ENCODE measurements at regions not wholly inside any gene's neighbourhood (a gene's known extent, or its start where the extent isn't known, plus 50 kb on each side); places are given as distances from the start of the nearest gene placed in this dataset.

DNA sequence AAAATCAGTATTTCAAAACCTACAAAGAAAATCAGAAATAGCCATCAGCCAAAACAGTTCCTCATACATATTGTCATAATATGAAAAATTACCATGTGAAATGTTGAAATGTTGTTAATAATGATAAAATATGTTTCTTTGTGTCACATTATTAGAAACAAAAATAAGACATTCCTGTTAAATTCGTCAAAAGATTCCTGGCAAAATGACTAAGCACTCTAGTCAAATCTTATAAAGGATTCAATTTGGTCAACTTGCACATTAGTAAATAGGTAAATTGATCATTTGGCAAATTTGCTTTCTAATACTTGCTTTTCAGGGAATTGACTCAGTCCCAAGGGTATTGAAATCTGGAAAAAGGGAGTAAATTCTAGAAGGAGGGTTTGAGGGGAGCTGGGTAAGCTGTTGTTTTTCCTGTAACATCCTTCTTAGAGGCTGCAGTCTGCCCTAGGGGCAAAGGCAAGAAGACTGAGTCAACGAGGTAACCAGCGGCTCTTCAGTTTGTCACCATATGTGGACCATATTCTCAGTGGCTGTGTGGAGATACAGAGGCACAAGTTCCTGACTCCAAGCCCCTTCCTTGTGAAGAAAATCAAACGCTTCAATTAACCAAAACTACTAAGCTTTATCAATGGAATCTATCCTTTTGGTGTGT, 482.3 kb downstream of the TNS1 start:
- H3K9ac ChIP-seq (ENCODE audit: low read length), result no peak overlapping the region
- peak; percentile 51 for DNase-seq (ENCODE audit: low read depth)
- no peaks in the 10 kb centered on the region for H3K36me3 ChIP-seq (ENCODE audit: control insufficient read depth, insufficient read depth, low read length, severe bottlenecking)
- H3K27me3 ChIP-seq (replicated peaks; ENCODE audit: control insufficient read depth, insufficient read depth, low read length), result no peaks in the 10 kb centered on the region
- no peak overlapping the region for H3K4me3 ChIP-seq (ENCODE audit: low read length)
- no peaks in the 10 kb centered on the region for H3K9me3 ChIP-seq (ENCODE audit: control insufficient read depth, low read length)
- peaks cover 43% of the 10 kb centered on the region for H3K4me1 ChIP-seq (ENCODE audit: control insufficient read depth, insufficient read depth, low read length)

DNA sequence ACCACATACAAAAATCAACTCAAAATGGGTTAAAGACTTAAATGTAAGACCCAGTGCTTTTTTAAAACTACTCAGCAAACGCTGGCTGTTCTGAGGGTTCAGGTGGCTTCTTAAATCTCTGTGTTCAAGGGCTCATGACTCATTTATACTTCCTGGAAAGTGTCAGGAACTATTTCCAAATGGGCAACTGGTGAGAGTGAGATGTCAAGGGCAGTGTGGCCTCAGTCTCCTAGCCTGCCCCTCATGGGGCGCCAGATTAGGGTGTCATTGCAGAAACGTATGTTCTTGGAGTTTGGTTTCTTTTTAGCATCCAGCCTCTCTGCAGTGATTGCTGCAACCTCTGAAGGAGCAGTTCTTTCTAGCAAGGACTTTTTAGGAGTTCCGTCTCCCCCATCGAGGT, 485.4 kb downstream of the TNS1 start:
- Histone ChIP-seq H3K9ac (ENCODE audit: low read length) (no peak overlapping the region), H3K4me1 (ENCODE audit: control insufficient read depth, insufficient read depth, low read length) (peaks cover 62% of the 10 kb centered on the region)
- no peak for DNase-seq (ENCODE audit: low read depth)

DNA sequence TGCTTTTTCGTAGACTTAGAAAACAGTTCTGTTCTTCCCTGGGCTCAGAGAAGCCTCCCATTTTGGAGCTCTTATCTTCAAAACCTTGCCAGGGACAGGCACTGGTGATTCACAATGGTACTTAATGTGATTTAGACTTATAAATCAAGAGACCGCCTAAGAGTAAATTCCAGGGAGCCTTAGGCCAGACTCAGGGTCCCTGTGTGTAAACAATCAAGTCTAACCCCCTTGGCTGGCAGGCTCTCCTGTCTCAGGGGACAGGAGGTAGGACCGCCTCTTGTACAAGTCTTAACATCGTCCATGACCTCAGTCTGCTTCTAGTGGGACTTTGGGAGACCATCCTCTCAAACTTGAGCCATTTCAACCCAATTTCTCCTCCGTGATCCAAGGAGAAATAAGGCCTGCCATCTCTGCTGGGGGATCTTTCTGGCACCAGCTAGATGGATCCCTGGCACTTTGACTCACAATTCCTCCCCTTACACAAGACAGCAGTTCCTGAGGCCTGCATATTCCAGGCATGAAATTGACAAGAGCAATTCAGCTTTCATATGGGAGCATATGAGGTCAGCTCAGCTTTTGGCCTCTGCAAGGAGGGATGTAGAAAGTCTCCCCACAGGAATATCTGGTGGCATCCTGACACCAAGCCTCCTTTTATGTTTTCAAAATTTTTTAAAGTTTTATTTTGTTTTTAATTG, 487.0 kb downstream of the TNS1 start:
- Histone ChIP-seq H3K27me3 (replicated peaks; ENCODE audit: control insufficient read depth, insufficient read depth, low read length) (no peaks in the 10 kb centered on the region), H3K4me3 (ENCODE audit: low read length) (no peak overlapping the region), H3K9me3 (ENCODE audit: control insufficient read depth, low read length) (no peaks in the 10 kb centered on the region), H3K36me3 (ENCODE audit: control insufficient read depth, insufficient read depth, low read length, severe bottlenecking) (no peaks in the 10 kb centered on the region), H3K4me1 (ENCODE audit: control insufficient read depth, insufficient read depth, low read length) (peaks cover 59% of the 10 kb centered on the region), H3K9ac (ENCODE audit: low read length) (peak overlapping the region; percentile 39)
- DNase-seq (ENCODE audit: low read depth), result no peak

More for the DNA sequence above, 485.4 kb downstream of the TNS1 start:
- Histone ChIP-seq H3K36me3 (ENCODE audit: control insufficient read depth, insufficient read depth, low read length, severe bottlenecking) (no peaks in the 10 kb centered on the region), H3K4me3 (ENCODE audit: low read length) (no peak overlapping the region), H3K9me3 (ENCODE audit: control insufficient read depth, low read length) (no peaks in the 10 kb centered on the region), H3K27me3 (replicated peaks; ENCODE audit: control insufficient read depth, insufficient read depth, low read length) (no peaks in the 10 kb centered on the region)

DNA sequence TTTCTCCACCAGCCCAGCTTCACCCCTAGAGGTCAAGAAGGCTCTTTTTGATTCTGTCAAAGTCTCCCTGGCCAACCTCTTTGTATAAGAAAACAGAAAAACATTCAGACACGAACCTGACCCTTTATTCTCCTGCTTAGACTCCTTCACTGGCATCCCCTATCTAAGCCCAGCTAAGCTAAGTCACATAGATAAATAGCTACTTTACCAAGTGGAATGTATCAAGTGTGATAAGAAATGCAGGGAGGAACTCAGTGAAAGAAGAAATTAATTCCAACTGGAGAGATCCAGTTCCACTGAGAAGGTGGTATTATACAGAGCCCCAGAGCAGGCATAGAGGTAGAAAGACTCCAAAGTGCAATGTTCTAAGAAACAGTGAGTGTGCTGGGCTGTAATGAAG, 489.5 kb downstream of the TNS1 start:
- no peak overlapping the region for H3K4me3 ChIP-seq (ENCODE audit: low read length)
- peaks cover 62% of the 10 kb centered on the region for H3K4me1 ChIP-seq (ENCODE audit: control insufficient read depth, insufficient read depth, low read length)
- peak overlapping the region; percentile 12 for H3K9ac ChIP-seq (ENCODE audit: low read length)
- no peak for DNase-seq (ENCODE audit: low read depth)
- H3K27me3 ChIP-seq (replicated peaks; ENCODE audit: control insufficient read depth, insufficient read depth, low read length), result no peaks in the 10 kb centered on the region
- H3K36me3 ChIP-seq (ENCODE audit: control insufficient read depth, insufficient read depth, low read length, severe bottlenecking), result no peaks in the 10 kb centered on the region
- no peaks in the 10 kb centered on the region for H3K9me3 ChIP-seq (ENCODE audit: control insufficient read depth, low read length)

DNA sequence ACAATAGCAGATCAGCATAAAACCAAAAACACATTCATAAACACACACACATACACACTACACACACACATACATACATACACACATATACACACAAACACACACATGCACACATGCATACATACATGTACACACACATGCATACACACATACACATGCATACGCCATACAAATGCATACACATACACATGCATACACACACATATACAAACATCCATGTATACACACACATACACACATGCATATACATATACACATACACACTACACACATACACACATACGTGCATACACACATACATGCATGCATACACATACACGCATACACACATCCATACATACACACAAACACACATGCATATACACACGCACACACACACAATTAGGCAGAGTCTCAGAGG, 490.1 kb downstream of the TNS1 start:
- DNase-seq (ENCODE audit: low read depth), result no peak
- no peaks in the 10 kb centered on the region for H3K27me3 ChIP-seq (replicated peaks; ENCODE audit: control insufficient read depth, insufficient read depth, low read length)
- no peaks in the 10 kb centered on the region for H3K9me3 ChIP-seq (ENCODE audit: control insufficient read depth, low read length)
- H3K4me3 ChIP-seq (ENCODE audit: low read length), result no peak overlapping the region
- H3K36me3 ChIP-seq (ENCODE audit: control insufficient read depth, insufficient read depth, low read length, severe bottlenecking), result no peaks in the 10 kb centered on the region
- peaks cover 62% of the 10 kb centered on the region for H3K4me1 ChIP-seq (ENCODE audit: control insufficient read depth, insufficient read depth, low read length)
- H3K9ac ChIP-seq (ENCODE audit: low read length), result peak overlapping the region; percentile 12

DNA sequence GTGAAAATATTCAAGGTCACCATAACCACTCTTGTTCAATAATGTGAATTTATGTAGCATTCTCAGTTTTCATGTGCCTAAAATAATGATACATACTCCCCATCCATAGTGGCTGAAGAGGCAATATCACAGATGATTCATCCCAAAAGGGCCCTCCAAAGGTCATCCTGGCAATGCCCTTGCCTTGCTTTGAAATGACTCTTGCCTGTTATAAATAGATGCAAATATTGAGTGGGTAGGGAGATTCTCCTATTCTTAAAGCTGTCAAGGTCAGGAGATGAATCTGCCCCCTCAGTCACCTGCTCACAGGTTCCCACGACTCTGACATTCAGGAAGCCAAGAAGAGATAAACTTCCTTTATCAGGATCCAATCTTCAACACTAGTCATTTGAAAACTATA, 490.5 kb downstream of the TNS1 start:
- H3K4me3 ChIP-seq (ENCODE audit: low read length), result no peak overlapping the region
- H3K27me3 ChIP-seq (replicated peaks; ENCODE audit: control insufficient read depth, insufficient read depth, low read length), result no peaks in the 10 kb centered on the region
- no peaks in the 10 kb centered on the region for H3K9me3 ChIP-seq (ENCODE audit: control insufficient read depth, low read length)
- peaks cover 57% of the 10 kb centered on the region for H3K4me1 ChIP-seq (ENCODE audit: control insufficient read depth, insufficient read depth, low read length)
- no peak for DNase-seq (ENCODE audit: low read depth)
- peak overlapping the region; percentile 12 for H3K9ac ChIP-seq (ENCODE audit: low read length)
- H3K36me3 ChIP-seq (ENCODE audit: control insufficient read depth, insufficient read depth, low read length, severe bottlenecking), result no peaks in the 10 kb centered on the region

DNA sequence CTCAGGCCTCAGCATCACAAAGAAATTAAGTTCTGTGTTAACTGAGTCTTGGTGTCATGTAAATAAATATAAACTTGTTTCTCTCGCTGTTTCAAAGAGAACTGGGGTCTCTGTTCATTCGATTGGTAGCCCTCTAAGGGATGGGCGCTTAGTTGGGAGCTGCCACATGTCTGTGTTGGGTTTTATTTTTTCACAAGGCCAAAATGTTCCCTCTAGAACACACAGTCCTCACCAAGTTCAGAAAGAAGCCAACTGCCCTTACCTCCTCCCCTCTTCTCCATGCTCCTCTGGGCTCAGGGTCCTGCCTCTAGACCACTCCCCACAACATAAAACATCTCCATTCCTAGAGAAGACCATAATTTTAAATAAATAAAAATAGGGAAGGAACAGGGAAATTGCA, 490.9 kb downstream of the TNS1 start:
- Histone ChIP-seq H3K9ac (ENCODE audit: low read length) (no peak overlapping the region), H3K27me3 (replicated peaks; ENCODE audit: control insufficient read depth, insufficient read depth, low read length) (no peaks in the 10 kb centered on the region), H3K4me1 (ENCODE audit: control insufficient read depth, insufficient read depth, low read length) (peaks cover 53% of the 10 kb centered on the region), H3K4me3 (ENCODE audit: low read length) (no peak overlapping the region), H3K9me3 (ENCODE audit: control insufficient read depth, low read length) (no peaks in the 10 kb centered on the region), H3K36me3 (ENCODE audit: control insufficient read depth, insufficient read depth, low read length, severe bottlenecking) (no peaks in the 10 kb centered on the region)
- no peak for DNase-seq (ENCODE audit: low read depth)

DNA sequence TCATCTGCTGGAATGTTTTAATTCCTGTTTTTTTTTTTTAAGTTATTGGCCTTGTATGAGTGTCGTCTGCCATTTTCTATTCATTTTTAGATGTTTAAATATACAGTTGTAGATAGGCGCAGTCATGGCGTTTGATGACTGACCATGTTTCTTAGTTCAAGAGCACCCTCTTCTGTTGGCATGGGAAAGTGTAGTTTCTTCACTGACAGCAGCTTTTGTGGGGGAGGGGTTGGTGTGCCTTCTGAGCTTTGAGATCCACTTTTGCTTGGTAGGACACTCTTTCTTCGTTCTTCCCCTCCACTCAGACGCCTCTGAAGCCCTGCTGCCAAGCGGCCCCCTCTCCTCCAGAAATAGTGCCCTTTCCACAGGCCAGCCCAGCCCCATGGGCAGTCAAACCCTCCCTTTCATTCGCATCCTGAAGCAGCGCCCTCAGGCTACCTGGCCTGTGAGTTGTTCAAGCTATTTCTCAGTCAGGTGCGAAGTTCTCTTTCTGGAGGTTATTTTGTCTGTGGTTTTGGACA, 492.0 kb downstream of the TNS1 start:
- DNase-seq (ENCODE audit: low read depth), result peak; percentile 94
- peak overlapping the region; percentile 86 for H3K9ac ChIP-seq (ENCODE audit: low read length)
- H3K36me3 ChIP-seq (ENCODE audit: control insufficient read depth, insufficient read depth, low read length, severe bottlenecking), result no peaks in the 10 kb centered on the region
- H3K4me3 ChIP-seq (ENCODE audit: low read length), result no peak overlapping the region
- H3K27me3 ChIP-seq (replicated peaks; ENCODE audit: control insufficient read depth, insufficient read depth, low read length), result no peaks in the 10 kb centered on the region
- H3K9me3 ChIP-seq (ENCODE audit: control insufficient read depth, low read length), result no peaks in the 10 kb centered on the region
- H3K4me1 ChIP-seq (ENCODE audit: control insufficient read depth, insufficient read depth, low read length), result peaks cover 47% of the 10 kb centered on the region

DNA sequence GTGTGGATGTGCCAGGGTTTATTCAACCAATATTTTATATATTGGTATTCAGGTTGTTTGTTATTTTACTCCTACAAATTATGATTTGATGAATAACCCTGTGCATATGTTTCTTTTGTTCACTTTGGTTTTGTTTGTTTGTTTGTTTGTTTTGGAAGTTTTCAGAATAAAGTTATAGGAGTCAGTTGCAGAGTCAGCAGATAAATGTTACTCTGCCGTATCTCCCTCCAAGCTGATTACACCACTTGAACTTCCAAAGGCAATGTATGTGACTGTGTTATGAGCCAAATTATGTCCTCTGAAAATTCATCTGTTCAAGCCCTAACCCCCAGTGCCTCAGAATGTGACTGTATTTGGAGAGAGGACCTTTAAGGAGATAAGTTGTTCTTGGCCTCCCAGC, 497.5 kb downstream of the TNS1 start:
- Histone ChIP-seq H3K4me3 (ENCODE audit: low read length) (no peak overlapping the region), H3K4me1 (ENCODE audit: control insufficient read depth, insufficient read depth, low read length) (peaks cover 8% of the 10 kb centered on the region), H3K9ac (ENCODE audit: low read length) (no peak overlapping the region), H3K27me3 (replicated peaks; ENCODE audit: control insufficient read depth, insufficient read depth, low read length) (no peaks in the 10 kb centered on the region), H3K36me3 (ENCODE audit: control insufficient read depth, insufficient read depth, low read length, severe bottlenecking) (no peaks in the 10 kb centered on the region), H3K9me3 (ENCODE audit: control insufficient read depth, low read length) (no peaks in the 10 kb centered on the region)
- no peak for DNase-seq (ENCODE audit: low read depth)

DNA sequence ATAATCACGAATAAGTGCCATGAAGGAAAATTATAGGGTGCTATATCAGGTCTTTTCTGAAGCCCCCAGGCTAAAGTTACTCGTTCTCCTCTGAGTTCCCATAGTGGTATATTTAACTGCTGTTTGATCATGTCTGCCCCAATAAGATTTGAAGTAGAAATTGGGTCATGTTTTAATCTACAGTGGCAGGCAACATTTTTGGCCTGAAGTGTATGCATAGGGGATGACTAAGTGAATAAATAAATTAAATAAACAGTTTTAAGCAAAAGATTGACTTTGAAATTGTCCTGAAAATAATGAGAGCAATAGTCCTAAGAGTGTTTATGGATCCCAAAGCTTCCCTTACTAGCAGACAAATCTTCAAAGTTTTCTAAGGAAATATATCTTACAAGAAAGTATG, 500.9 kb downstream of the TNS1 start:
- Histone ChIP-seq H3K4me1 (ENCODE audit: control insufficient read depth, insufficient read depth, low read length) (no peaks in the 10 kb centered on the region), H3K36me3 (ENCODE audit: control insufficient read depth, insufficient read depth, low read length, severe bottlenecking) (no peaks in the 10 kb centered on the region), H3K9ac (ENCODE audit: low read length) (no peak overlapping the region), H3K27me3 (replicated peaks; ENCODE audit: control insufficient read depth, insufficient read depth, low read length) (no peaks in the 10 kb centered on the region), H3K9me3 (ENCODE audit: control insufficient read depth, low read length) (no peaks in the 10 kb centered on the region), H3K4me3 (ENCODE audit: low read length) (no peak overlapping the region)
- no peak for DNase-seq (ENCODE audit: low read depth)

DNA sequence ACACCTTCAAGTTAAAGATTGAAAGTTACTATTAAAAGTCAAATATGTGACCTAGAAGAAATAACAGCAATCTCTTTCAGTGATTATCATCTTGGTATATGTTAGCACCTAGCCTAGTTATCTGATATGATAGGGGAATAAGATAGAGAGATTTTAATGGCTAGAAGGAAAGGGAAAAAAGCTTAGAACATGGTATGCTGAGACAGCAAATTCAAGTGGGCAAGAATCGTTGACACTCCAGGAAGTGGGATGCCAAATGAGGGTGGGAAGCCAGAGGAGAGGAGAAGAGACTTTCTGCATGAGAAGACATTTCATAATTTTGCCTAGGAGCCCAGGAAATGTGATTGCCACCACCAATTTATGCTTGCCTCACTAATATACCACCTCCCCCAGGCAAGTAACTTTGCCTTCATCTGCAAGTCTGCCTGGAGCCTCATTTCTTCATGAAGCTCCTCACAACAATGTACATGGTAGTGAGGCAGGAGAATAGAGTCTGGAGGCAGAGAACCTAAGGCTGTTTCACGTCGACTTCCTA, 504.9 kb downstream of the TNS1 start:
- Histone ChIP-seq H3K27me3 (replicated peaks; ENCODE audit: control insufficient read depth, insufficient read depth, low read length) (no peaks in the 10 kb centered on the region), H3K9me3 (ENCODE audit: control insufficient read depth, low read length) (no peaks in the 10 kb centered on the region), H3K36me3 (ENCODE audit: control insufficient read depth, insufficient read depth, low read length, severe bottlenecking) (no peaks in the 10 kb centered on the region), H3K4me1 (ENCODE audit: control insufficient read depth, insufficient read depth, low read length) (no peaks in the 10 kb centered on the region), H3K9ac (ENCODE audit: low read length) (no peak overlapping the region), H3K4me3 (ENCODE audit: low read length) (no peak overlapping the region)
- no peak for DNase-seq (ENCODE audit: low read depth)

Data from adipocyte (in vitro differentiated cells).